ENCODE measurements at regions not wholly inside any gene's neighbourhood (a gene's known extent, or its start where the extent isn't known, plus 50 kb on each side); places are given as distances from the start of the nearest gene placed in this dataset.
"Not testable (repeated sequence)": the region's sequence is repeated elsewhere in the genome, so short reads cannot be mapped to it uniquely, and the experiment has no call there.

- DNase-seq (ENCODE audit: low spot score) = no peak
- TF ChIP-seq CTCF (IDR thresholded peaks at IDR 0.05; ENCODE audit: extremely low read depth, insufficient read depth, missing control alignments) = no peak
- in situ Hi-C loops (cut with MboI; ENCODE audit: low pct_unique_long_range_greater_than_20kb, low sequenced_read_pairs, unreplicated experiment) = no loop called here
Observed at GRCh38 chr10:33706191-33706590, 371.7 kb upstream of the NRP1 start.

- in situ Hi-C loops (cut with MboI; ENCODE audit: low pct_unique_long_range_greater_than_20kb, low sequenced_read_pairs, unreplicated experiment) = no loop called here
- TF ChIP-seq CTCF (IDR thresholded peaks at IDR 0.05; ENCODE audit: extremely low read depth, insufficient read depth, missing control alignments) = no peak
- DNase-seq (ENCODE audit: low spot score) = no peak
Observed at GRCh38 chr10:33704214-33704830, 369.9 kb upstream of the NRP1 start.

GRCh38 chr10:33703501-33704213 is 369.2 kb upstream of the NRP1 start:
- no peak for DNase-seq (ENCODE audit: low spot score)
- in situ Hi-C loops (cut with MboI; ENCODE audit: low pct_unique_long_range_greater_than_20kb, low sequenced_read_pairs, unreplicated experiment) = no loop called here
- no peak for TF ChIP-seq CTCF (IDR thresholded peaks at IDR 0.05; ENCODE audit: extremely low read depth, insufficient read depth, missing control alignments)

- in situ Hi-C loops (cut with MboI; ENCODE audit: low pct_unique_long_range_greater_than_20kb, low sequenced_read_pairs, unreplicated experiment) = no loop called here
- no peak for DNase-seq (ENCODE audit: low spot score)
- TF ChIP-seq CTCF (IDR thresholded peaks at IDR 0.05; ENCODE audit: extremely low read depth, insufficient read depth, missing control alignments) = no peak
Observed at GRCh38 chr10:33698033-33698432, 363.6 kb upstream of the NRP1 start.

GRCh38 chr10:33697016-33697415 is 362.5 kb upstream of the NRP1 start:
- TF ChIP-seq CTCF (IDR thresholded peaks at IDR 0.05; ENCODE audit: extremely low read depth, insufficient read depth, missing control alignments) = no peak
- in situ Hi-C loops (cut with MboI; ENCODE audit: low pct_unique_long_range_greater_than_20kb, low sequenced_read_pairs, unreplicated experiment) = no loop called here
- DNase-seq (ENCODE audit: low spot score) = no peak

GRCh38 chr10:33695536-33695935 is 361.1 kb upstream of the NRP1 start:
- DNase-seq (ENCODE audit: low spot score) = no peak
- TF ChIP-seq CTCF (IDR thresholded peaks at IDR 0.05; ENCODE audit: extremely low read depth, insufficient read depth, missing control alignments) = no peak
- in situ Hi-C loops (cut with MboI; ENCODE audit: low pct_unique_long_range_greater_than_20kb, low sequenced_read_pairs, unreplicated experiment) = no loop called here

- DNase-seq (ENCODE audit: low spot score); in situ Hi-C loops (cut with MboI; ENCODE audit: low pct_unique_long_range_greater_than_20kb, low sequenced_read_pairs, unreplicated experiment): not testable (repeated sequence)
Observed at GRCh38 chr10:33690536-33690935, 356.1 kb upstream of the NRP1 start.
